ENCODE measurements at regions not wholly inside any gene's neighbourhood (a gene's known extent, or its start where the extent isn't known, plus 50 kb on each side); places are given as distances from the start of the nearest gene placed in this dataset.

DNA sequence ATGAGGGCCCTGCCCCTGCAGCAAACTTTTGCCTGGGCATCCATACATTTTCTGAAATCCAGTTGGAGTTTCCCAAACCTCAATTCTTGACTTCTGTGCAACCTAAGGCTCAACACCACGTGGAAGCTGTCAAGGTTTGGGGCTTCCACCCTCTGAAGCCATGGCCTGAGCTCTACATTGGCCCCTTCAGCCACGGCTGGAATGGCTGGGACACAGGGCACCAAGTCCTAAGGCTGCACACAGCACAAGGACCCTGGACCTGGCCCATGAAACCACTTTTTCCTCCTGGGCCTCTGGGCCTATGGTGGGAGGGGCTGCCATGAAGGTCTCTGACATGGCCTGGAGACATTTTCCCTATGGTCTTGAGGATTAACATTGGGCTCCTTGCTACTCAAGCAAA lies 266.3 kb downstream of the LRIG3 start:
- intact Hi-C loops (cut with micrococcal nuclease), result no loop called here
- DNase-seq (no peak), ATAC-seq (no peak)
- Mint-ChIP-seq H3K27me3 (no peaks in the 10 kb centered on the region), H3K36me3 (ENCODE audit: low read depth) (no peaks in the 10 kb centered on the region), H3K4me3 (no peak overlapping the region), H3K4me1 (ENCODE audit: low read depth) (no peaks in the 10 kb centered on the region), H3K27ac (no peak overlapping the region), H3K9me3 (no peaks in the 10 kb centered on the region)
- TF ChIP-seq, protein P1, sequence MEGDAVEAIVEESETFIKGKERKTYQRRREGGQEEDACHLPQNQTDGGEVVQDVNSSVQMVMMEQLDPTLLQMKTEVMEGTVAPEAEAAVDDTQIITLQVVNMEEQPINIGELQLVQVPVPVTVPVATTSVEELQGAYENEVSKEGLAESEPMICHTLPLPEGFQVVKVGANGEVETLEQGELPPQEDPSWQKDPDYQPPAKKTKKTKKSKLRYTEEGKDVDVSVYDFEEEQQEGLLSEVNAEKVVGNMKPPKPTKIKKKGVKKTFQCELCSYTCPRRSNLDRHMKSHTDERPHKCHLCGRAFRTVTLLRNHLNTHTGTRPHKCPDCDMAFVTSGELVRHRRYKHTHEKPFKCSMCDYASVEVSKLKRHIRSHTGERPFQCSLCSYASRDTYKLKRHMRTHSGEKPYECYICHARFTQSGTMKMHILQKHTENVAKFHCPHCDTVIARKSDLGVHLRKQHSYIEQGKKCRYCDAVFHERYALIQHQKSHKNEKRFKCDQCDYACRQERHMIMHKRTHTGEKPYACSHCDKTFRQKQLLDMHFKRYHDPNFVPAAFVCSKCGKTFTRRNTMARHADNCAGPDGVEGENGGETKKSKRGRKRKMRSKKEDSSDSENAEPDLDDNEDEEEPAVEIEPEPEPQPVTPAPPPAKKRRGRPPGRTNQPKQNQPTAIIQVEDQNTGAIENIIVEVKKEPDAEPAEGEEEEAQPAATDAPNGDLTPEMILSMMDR (IDR thresholded peaks at IDR 0.05), result no peak
- ChIA-PET POLR2A (no interaction called here), CTCF (no interaction called here)

DNA sequence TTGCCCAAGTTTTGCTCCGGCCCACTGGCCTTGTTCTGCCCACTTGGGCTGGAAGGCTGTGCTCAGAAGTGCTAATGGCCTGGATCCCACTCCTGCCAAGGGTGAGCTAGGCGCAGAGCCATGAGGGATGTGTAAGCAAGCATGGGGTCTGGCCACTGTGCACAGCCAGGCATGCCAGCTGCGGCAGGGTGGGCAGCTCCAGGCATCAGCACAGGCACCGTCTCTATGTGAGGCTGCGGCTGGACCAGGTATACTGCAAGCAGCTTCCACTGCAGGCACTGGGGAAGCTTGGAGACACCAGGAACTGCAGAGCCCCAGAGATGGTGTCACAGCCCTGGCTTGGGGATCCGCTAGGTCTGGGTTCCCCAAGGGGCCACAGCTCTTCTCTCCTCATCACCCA lies 264.9 kb downstream of the LRIG3 start:
- ATAC-seq, result no peak
- Mint-ChIP-seq H3K9me3 (no peaks in the 10 kb centered on the region), H3K4me1 (ENCODE audit: low read depth) (no peaks in the 10 kb centered on the region), H3K27ac (no peak overlapping the region), H3K4me3 (no peak overlapping the region), H3K36me3 (ENCODE audit: low read depth) (no peaks in the 10 kb centered on the region), H3K27me3 (no peaks in the 10 kb centered on the region)
- TF ChIP-seq, protein P1 (IDR thresholded peaks at IDR 0.05), result no peak
- CTCF ChIA-PET, result no interaction called here
- intact Hi-C loops (cut with micrococcal nuclease), result no loop called here
- no peak for DNase-seq
- POLR2A ChIA-PET, result no interaction called here

DNA sequence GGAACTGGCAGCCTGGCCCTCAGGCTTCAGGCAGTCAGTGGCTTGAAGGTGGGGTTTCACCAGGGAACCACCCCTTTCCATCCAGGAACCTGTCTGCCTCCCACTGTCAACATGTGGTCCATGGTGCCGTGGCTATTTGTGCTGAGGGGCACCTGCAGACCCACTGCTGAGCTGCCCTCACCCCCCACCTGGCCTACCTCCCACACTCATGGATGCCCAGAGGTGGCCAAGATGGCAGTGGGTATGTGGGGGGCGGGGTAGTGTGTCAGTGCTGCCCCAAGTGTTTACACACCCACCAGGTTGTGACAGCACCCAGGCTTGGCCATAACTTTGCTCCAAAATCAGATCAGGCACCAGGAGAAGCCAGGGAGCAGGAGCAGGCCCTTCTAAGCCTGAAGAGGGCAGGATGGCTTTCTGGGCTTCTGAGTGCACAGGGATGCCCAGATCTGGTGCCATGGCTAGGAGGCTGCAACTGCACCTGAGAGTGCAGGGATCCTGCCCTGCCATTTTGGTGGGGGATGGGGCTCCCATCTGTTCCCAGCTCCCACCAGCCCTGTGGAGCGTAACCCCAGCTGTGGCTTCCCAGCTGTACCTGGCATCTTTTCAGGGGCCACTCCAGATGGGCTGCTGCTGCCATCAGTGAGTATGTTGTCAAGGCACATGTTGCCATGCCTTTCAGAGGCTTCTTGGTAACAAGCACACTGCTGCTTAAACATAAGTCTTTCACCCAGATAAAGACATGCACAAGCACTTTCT lies 263.9 kb downstream of the LRIG3 start:
- Mint-ChIP-seq H3K27ac (no peak overlapping the region), H3K27me3 (no peaks in the 10 kb centered on the region), H3K4me1 (ENCODE audit: low read depth) (no peaks in the 10 kb centered on the region), H3K9me3 (no peaks in the 10 kb centered on the region), H3K4me3 (no peak overlapping the region), H3K36me3 (ENCODE audit: low read depth) (no peaks in the 10 kb centered on the region)
- ChIA-PET POLR2A (no interaction called here), CTCF (no interaction called here)
- intact Hi-C loops (cut with micrococcal nuclease), result no loop called here
- no peak for ATAC-seq
- DNase-seq, result no peak
- TF ChIP-seq, protein P1 (IDR thresholded peaks at IDR 0.05), result no peak

DNA sequence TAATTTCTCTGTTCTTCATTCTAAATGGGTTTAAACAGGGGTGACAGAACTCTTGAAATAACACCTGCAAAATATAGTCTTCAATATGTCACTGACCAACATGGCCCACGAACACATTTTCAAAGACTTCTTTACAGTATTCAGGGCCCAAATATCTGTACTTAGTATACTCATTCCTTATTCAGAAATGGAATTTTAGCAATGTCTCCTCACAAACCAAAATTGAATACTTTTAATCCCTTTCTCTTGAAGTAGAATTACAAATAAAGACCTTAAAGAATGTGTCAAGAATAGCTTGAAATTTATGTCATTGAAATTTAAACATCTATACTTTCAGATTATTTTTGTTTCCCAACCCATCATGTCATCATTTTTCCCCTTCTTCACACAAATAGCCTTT lies 263.1 kb downstream of the LRIG3 start:
- no peaks in the 10 kb centered on the region for H3K27me3 Mint-ChIP-seq
- H3K36me3 Mint-ChIP-seq (ENCODE audit: low read depth), result no peaks in the 10 kb centered on the region
- ChIA-PET POLR2A (no interaction called here), CTCF (no interaction called here)
- TF ChIP-seq, protein P1 (IDR thresholded peaks at IDR 0.05), result no peak
- ATAC-seq (no peak), DNase-seq (no peak)
- intact Hi-C loops (cut with micrococcal nuclease), result no loop called here
- no peak overlapping the region for H3K4me3 Mint-ChIP-seq
- H3K9me3 Mint-ChIP-seq, result no peaks in the 10 kb centered on the region
- no peaks in the 10 kb centered on the region for H3K4me1 Mint-ChIP-seq (ENCODE audit: low read depth)
- H3K27ac Mint-ChIP-seq, result no peak overlapping the region

DNA sequence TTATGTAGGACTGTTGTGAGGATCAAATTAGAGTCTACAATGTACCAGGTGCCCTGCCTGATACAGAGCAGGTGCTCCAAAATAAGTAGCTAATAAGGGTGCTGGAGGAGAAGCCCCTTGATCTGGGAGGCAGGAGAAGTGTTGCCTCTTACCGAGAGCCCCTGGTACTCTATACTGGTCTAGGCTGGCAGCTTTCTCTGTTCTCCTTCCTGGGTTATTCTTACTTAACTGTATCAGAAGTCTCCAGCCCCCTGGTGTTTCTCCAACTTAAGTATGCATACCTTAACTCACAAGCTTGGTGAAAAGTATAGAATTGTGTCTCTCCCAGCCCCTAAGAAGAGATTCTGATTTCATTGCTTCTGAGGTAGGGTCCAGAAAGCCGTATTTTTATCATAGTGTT lies 254.9 kb downstream of the LRIG3 start:
- no peaks in the 10 kb centered on the region for H3K36me3 Mint-ChIP-seq (ENCODE audit: low read depth)
- ChIA-PET POLR2A (no interaction called here), CTCF (no interaction called here)
- H3K4me3 Mint-ChIP-seq, result no peak overlapping the region
- no peaks in the 10 kb centered on the region for H3K9me3 Mint-ChIP-seq
- intact Hi-C loops (cut with micrococcal nuclease), result no loop called here
- no peak overlapping the region for H3K27ac Mint-ChIP-seq
- ATAC-seq, result no peak
- no peaks in the 10 kb centered on the region for H3K4me1 Mint-ChIP-seq (ENCODE audit: low read depth)
- TF ChIP-seq, protein P1 (IDR thresholded peaks at IDR 0.05), result no peak
- DNase-seq, result no peak
- H3K27me3 Mint-ChIP-seq, result no peaks in the 10 kb centered on the region
